Rectal smooth muscle tissue (tissue), 1 donor: ENCODE measurements at regions not wholly inside any gene's neighbourhood (a gene's known extent, or its start where the extent isn't known, plus 50 kb on each side); places are given as distances from the start of the nearest gene placed in this dataset.
"Not testable (repeated sequence)": the region's sequence is repeated elsewhere in the genome, so short reads cannot be mapped to it uniquely, and the experiment has no call there.

Source experiments
- H3K27ac ChIP-seq: one replicate; pipeline ENCODE4 v1.7.0; 2013; ENCODE audit warnings: low read depth, low read length, inconsistent platforms
- H3K27me3 ChIP-seq: one replicate; pipeline ENCODE4 v1.7.0; 2013; ENCODE audit warnings: low read length; ENCODE audit not compliant: control insufficient read depth, insufficient read depth
- H3K36me3 ChIP-seq: one replicate; pipeline ENCODE4 v1.7.0; 2013; ENCODE audit warnings: low read length; ENCODE audit not compliant: control insufficient read depth, insufficient read depth
- H3K4me1 ChIP-seq: one replicate; pipeline ENCODE4 v1.7.0; 2013; ENCODE audit warnings: low read length; ENCODE audit not compliant: control insufficient read depth, insufficient read depth
- H3K4me3 ChIP-seq: one replicate; pipeline ENCODE4 v1.7.0; 2013; ENCODE audit warnings: low read length
- H3K9ac ChIP-seq: one replicate; pipeline ENCODE4 v1.7.0; 2013; ENCODE audit warnings: low read length

DNA sequence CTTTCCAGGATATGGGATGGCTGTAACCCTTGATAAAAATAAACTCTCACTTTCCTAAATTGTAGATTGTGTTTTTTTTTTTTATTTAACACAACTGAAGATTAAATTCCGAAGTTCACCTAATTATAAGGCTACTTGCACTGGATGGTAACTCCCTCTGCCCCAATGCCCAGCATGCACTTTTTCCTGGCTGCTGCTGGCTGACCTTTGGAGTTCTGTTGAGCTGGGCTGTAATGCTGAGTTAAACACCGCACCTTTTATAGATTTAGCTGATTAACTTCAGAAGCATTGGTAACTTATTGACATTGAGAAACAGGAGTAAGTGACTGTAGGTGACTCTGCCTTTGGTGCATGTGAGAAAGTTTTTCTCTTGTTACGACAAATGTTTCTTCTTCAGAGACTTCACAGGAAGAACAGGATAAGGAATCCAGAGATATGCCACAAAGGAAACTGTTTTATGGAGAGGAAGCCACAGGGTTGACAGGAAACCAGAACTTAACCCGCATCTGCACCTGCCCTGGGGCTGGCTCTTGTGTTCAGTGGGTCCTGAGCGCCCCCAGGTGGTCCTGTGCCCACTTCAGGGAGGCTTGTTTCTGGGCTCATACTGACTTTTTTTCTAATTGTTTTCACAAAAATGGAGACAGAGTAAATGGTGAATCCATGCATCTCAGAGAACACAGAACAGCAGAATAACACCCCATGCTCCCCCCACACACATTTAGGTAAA is 1240.3 kb downstream of the TMEM121 start:
- H3K36me3 ChIP-seq, H3K4me3 ChIP-seq, H3K9ac ChIP-seq, H3K27me3 ChIP-seq, H3K4me1 ChIP-seq, H3K27ac ChIP-seq: not testable (repeated sequence)

DNA sequence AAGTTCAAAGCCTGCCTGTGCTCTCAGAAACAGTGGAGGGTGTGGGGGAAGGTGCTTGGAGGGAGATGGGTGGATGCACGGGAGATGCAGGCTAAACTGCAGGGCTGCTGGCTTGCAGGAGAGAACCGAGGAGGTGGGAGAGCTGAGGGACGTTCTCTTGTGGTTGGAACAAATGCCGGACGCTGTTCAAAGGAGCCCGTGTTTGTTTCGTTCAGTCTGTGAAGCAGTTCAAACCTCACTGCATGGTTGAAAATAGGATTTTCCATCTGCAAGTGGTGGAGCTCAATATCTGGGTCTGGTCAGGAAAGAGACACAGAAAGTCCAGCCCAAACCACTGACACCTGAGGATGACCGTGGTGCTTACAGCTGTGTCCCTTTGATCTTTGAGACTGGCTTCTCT is 1241.8 kb downstream of the TMEM121 start:
- H3K4me1 ChIP-seq, H3K27ac ChIP-seq, H3K9ac ChIP-seq, H3K27me3 ChIP-seq, H3K36me3 ChIP-seq, H3K4me3 ChIP-seq: not testable (repeated sequence)

DNA sequence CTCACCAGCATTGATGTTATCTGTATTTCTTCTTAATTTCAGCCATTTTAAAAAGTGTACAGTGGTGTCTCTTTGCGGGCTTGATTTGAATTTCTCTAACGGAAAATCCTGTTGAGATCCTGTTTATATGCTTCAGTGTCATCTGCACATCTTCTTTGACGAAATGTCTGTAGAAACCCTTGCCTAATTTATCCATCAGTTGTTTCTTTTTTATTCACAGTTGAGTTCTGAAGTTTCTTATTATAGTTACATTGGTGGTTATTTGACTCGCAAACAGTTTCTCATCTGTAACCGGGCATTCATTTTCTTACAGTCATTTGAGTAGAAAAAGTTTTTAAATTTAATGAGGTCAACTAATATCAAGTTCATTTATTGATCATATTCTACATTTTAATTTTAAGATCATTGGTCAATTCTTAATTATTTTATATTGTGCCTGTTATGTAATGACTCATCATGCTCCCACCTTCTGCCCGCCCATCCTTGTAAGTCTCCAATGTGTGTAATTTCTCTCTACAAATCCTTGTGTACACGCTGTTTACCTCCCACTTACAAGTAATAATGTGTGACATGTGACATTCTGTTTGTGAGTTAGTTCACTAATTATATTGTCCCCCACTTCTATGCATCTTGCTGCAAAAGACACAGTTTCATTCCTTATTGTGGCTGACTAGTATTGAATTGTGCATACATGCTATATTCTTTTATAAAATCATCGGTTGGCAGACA is 1242.8 kb downstream of the TMEM121 start:
- H3K4me3 ChIP-seq, H3K9ac ChIP-seq, H3K36me3 ChIP-seq, H3K4me1 ChIP-seq, H3K27ac ChIP-seq, H3K27me3 ChIP-seq: not testable (repeated sequence)

DNA sequence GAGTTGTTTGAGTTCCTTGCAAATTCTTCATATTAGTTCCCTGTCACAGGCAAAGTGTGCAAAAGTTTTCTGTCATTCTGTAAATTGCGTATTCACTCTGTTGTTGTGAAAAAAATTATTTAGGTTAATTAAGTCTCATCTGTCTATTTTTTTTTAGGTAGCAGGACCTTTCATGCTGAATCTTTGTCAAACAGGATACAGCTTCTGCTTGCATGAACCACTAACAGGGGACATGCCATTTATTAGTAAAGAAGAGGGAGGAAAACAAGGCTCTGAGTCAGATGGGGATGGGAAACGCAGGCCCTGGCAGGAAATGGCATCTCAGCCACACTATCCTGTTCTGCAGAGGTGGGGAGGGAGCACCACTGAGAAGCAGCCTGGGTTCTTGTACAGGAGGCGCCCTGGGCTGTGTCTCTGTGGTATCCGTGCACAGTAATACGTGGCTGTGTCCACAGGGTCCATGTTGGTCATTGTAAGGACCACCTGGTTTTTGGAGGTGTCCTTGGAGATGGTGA is 1243.8 kb downstream of the TMEM121 start:
- not testable (repeated sequence) for H3K4me3 ChIP-seq, H3K36me3 ChIP-seq, H3K9ac ChIP-seq, H3K27ac ChIP-seq, H3K27me3 ChIP-seq, H3K4me1 ChIP-seq

DNA sequence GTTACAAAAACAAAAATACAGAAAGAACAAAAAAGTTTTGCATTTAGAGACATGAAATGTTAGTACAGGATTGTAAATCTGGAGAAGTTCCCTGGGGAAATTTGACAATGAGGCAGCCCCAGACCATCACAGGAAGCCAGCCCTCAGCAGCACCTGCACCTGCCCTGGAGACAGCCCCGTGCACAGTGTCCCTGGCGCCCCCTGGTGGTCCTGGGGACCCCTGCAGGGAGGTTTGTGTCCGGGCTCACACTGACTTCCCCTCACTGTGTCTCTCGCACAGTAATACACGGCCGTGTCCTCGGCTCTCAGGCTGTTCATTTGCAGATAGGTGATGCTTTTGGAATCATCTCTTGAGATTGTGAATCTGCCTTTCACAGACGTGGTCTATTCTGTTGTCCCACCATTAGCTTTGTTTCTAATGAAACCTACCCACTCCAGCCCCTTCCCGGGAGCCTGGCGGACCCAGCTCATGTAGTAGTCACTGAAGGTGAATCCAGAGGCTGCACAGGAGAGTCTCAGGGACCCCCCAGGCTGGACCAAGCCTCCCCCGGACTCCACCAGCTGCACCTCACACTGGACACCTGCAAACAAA is 1248.6 kb downstream of the TMEM121 start:
- not testable (repeated sequence) for H3K27me3 ChIP-seq, H3K9ac ChIP-seq, H3K4me3 ChIP-seq, H3K27ac ChIP-seq, H3K4me1 ChIP-seq, H3K36me3 ChIP-seq

DNA sequence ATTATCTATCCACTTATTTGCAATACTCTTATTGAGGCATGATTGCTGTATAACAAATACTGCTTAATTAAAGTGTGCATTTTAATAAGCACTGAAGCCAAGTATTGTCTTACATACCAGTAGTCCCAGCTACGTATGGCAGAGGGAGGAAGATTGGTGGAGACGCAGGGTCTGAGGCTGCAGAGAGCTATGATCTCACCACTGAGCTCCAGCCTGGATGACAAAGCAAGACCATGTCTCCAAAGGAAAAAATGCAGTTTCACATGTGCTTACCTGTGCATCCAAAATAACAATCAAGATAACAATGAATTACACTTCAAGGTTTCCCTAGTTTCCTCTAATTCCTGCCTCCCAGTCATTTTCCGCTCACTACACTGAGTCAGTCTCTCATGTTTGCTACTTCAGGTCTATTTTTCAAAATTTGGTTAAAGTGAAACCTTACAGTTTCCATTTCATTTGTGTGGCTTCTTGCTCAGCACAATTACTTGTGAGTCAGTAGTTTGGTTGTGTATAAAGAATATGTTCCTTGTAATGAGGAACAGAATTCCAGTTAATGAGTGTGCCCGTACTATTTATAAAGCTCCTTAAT is 1250.1 kb downstream of the TMEM121 start:
- Histone ChIP-seq H3K27me3 (no peaks in the 10 kb centered on the region), H3K4me3 (no peak overlapping the region), H3K27ac (no peak overlapping the region), H3K36me3 (no peaks in the 10 kb centered on the region), H3K9ac (no peak overlapping the region), H3K4me1 (no peaks in the 10 kb centered on the region)

DNA sequence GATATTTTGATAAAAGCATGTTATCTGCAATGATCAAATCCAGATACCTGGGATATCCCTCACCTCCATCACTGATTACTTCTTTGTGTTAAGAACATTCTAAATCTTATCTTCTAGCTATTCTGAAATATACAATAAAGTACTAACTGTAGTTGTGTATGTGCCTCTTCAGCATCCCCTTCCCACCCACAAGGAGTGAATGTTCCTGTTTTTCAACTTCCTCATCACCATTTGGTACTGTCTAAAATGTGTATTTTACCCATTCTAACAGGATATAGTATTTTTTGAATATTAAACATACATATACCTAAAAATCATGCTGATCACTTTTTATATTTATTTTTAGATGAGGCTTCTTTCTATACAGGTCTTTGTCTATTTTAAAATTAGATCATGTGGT is 1252.6 kb downstream of the TMEM121 start:
- H3K27me3 ChIP-seq = no peaks in the 10 kb centered on the region
- no peak overlapping the region for H3K4me3 ChIP-seq
- H3K9ac ChIP-seq = no peak overlapping the region
- no peak overlapping the region for H3K27ac ChIP-seq
- no peaks in the 10 kb centered on the region for H3K4me1 ChIP-seq
- H3K36me3 ChIP-seq = no peaks in the 10 kb centered on the region

DNA sequence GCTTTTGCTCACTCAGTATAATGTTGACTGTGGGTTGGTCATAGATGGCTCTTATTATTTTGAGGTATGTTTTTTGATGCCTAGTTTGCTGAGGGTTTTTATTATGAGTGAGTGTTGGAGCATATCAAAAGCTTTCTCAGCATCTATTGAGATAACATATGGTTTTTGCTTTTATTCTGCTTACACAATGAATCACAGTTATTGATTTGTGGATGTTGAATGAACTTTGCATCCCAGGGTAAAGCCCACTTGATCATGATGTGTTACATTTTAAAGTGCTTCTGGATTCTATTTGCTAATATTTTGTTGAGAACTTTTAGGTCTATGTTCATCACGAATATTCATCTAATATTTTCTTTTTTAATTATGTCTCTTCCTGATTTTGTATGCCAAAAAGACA is 1260.3 kb downstream of the TMEM121 start:
- H3K9ac ChIP-seq = no peak overlapping the region
- no peak overlapping the region for H3K4me3 ChIP-seq
- no peaks in the 10 kb centered on the region for H3K27me3 ChIP-seq
- H3K27ac ChIP-seq = no peak overlapping the region
- no peaks in the 10 kb centered on the region for H3K36me3 ChIP-seq
- H3K4me1 ChIP-seq = no peaks in the 10 kb centered on the region

DNA sequence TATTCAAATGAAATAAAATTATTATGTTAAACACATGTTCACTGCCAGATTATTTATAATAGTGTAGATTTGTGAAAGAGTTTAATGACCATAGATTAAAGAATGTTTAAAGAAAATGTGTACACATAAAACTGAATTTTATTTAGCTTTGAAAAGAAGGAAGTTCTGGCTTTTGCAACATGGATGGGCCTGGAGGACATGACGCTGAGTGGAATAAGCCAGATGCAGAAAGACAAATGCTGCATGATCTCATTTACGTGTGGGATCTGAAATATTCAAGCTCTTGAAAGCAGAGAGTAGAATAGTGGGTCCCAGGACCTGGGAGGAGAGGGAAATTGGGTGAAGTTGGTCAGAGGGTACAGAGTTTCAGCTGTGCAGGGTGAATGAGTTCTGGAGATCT is 1261.2 kb downstream of the TMEM121 start:
- Histone ChIP-seq H3K4me1 (no peaks in the 10 kb centered on the region), H3K9ac (no peak overlapping the region), H3K27ac (no peak overlapping the region), H3K4me3 (no peak overlapping the region), H3K27me3 (no peaks in the 10 kb centered on the region), H3K36me3 (no peaks in the 10 kb centered on the region)

DNA sequence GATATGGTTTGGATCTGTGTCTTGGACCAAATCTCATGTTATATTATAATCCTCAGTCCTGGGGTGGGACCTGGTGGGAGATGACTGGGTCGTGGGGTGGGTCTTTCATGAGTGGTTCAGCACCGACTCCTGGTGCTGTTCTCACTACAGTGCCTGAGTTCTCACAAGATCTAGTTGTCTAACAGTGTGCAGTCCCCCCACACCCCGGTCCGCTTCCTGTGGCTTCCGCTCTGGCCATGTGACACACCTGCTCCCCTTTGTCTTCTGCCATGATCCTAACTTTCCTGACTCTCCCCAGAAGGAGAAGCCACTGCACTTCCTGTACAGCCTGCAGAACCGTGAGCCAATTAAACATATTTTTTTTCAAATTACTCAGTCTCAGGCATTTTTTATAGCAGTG is 1262.2 kb downstream of the TMEM121 start:
- Histone ChIP-seq H3K9ac (no peak overlapping the region), H3K4me1 (no peaks in the 10 kb centered on the region), H3K27me3 (no peaks in the 10 kb centered on the region), H3K27ac (no peak overlapping the region), H3K36me3 (no peaks in the 10 kb centered on the region), H3K4me3 (no peak overlapping the region)

DNA sequence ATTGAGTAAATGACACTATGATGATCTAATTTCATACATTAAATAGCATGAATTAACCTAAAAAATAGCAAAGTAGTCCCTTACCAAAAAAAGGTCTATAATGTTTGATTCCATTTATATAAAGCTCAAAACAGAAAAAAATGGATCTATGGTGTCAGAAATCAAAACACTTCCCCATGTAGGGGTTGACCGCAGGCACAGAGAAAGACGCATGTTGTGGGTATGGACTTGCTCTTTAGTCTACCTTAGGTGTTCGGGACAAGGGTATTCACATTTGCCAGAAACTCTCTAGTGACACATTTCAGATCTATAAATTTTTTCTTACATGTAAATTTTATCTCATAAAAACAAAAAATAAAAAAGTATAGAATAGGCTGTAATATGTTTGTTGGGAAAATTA is 1262.9 kb downstream of the TMEM121 start:
- no peaks in the 10 kb centered on the region for H3K27me3 ChIP-seq
- H3K4me1 ChIP-seq = no peaks in the 10 kb centered on the region
- no peak overlapping the region for H3K9ac ChIP-seq
- H3K4me3 ChIP-seq = no peak overlapping the region
- H3K27ac ChIP-seq = no peak overlapping the region
- H3K36me3 ChIP-seq = no peaks in the 10 kb centered on the region

DNA sequence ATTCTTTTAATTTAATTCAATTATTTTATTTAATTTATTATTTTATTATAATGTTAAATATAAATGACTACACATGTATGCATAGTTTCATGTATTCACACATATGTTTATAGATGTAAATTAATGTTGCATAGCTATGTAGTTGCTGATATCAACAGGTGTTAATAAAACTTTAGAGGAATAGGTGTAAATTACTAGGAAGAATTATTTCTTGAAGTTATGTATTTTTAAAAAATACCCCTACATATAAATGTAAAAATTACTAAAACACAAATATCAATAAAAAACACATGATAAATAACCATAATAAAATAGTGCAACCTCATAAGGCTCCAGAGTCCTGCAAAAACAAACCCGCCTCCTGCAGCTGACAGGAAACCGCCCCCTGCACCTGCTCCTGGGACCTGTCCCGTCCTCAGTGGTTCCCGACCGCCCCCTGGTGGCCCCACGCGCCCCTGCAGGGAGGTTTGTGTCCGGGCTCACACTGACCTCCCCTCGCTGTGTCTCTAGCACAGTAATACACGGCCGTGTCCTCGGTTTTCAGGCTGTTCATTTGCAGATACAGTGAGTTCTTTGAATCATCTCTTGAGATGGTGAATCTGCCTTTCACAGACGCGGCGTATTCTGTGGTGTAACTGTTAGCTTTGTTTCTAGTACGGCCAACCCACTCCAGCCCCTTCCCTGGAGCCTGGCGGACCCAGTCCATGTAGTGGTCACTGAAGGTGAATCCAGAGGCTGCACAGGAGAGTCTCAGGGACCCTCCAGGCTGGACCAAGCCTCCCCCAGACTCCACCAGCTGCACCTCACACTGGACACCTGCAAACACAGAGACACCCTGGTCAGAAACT is 1264.0 kb downstream of the TMEM121 start:
- no peak overlapping the region for H3K27ac ChIP-seq
- H3K4me1 ChIP-seq = no peaks in the 10 kb centered on the region
- no peak overlapping the region for H3K4me3 ChIP-seq
- no peaks in the 10 kb centered on the region for H3K36me3 ChIP-seq
- H3K27me3 ChIP-seq = no peaks in the 10 kb centered on the region
- no peak overlapping the region for H3K9ac ChIP-seq
